ENCODE measurements at regions not wholly inside any gene's neighbourhood (a gene's known extent, or its start where the extent isn't known, plus 50 kb on each side); places are given as distances from the start of the nearest gene placed in this dataset.

- no peak for DNase-seq
These were observed 377.8 kb downstream of the MATN1 start for GRCh38 chr1:30345491-30346130.

- no peak for DNase-seq
These were observed 379.8 kb downstream of the MATN1 start for GRCh38 chr1:30343562-30343961.

- no peak for DNase-seq
These were observed 380.7 kb downstream of the MATN1 start for GRCh38 chr1:30342535-30343141.

GRCh38 chr1:30340934-30341333 is 382.5 kb downstream of the MATN1 start:
- DNase-seq = no peak

GRCh38 chr1:30339866-30340265 is 383.5 kb downstream of the MATN1 start:
- DNase-seq = no peak

- no peak for DNase-seq
These were observed 384.6 kb downstream of the MATN1 start for GRCh38 chr1:30338765-30339164.

- DNase-seq = no peak
These were observed 386.1 kb downstream of the MATN1 start for GRCh38 chr1:30337324-30337620.

- no peak for DNase-seq
These were observed 386.6 kb downstream of the MATN1 start for GRCh38 chr1:30336550-30337323.

- DNase-seq = no peak
These were observed 387.4 kb downstream of the MATN1 start for GRCh38 chr1:30335997-30336390.

- no peak for DNase-seq
These were observed 387.9 kb downstream of the MATN1 start for GRCh38 chr1:30335389-30335996.

- no peak for DNase-seq
These were observed 388.6 kb downstream of the MATN1 start for GRCh38 chr1:30334767-30335166.

- DNase-seq = no peak
These were observed 391.0 kb downstream of the MATN1 start for GRCh38 chr1:30332116-30333094.

- DNase-seq = no peak
These were observed 391.8 kb downstream of the MATN1 start for GRCh38 chr1:30331415-30332065.

GRCh38 chr1:30330644-30331043 is 392.7 kb downstream of the MATN1 start:
- DNase-seq = no peak

GRCh38 chr1:30329802-30330557 is 393.4 kb downstream of the MATN1 start:
- no peak for DNase-seq

GRCh38 chr1:30329263-30329753 is 394.1 kb downstream of the MATN1 start:
- DNase-seq = no peak

GRCh38 chr1:30328401-30329262 is 394.8 kb downstream of the MATN1 start:
- DNase-seq = no peak

GRCh38 chr1:30328100-30328370 is 395.4 kb downstream of the MATN1 start:
- no peak for DNase-seq

GRCh38 chr1:30327370-30328099 is 395.9 kb downstream of the MATN1 start:
- no peak for DNase-seq

GRCh38 chr1:30325999-30326398 is 397.4 kb downstream of the MATN1 start:
- no peak for DNase-seq
